22Rv1 (cell line): ENCODE measurements at regions not wholly inside any gene's neighbourhood (a gene's known extent, or its start where the extent isn't known, plus 50 kb on each side); places are given as distances from the start of the nearest gene placed in this dataset.

Source experiments
- ZFX ChIP-seq: fragments of 450-650 bp; IDR thresholded peaks from 2 replicates; pipeline ENCODE4 v1.6.1; 2017; ENCODE audit warnings: antibody characterized with exemption, borderline replicate concordance
- TF ChIP-seq, protein P1 (sequence below): fragments of 450-650 bp; IDR thresholded peaks from 2 replicates; pipeline ENCODE4 v1.5.1; 2017; ENCODE audit warnings: mild to moderate bottlenecking

DNA sequence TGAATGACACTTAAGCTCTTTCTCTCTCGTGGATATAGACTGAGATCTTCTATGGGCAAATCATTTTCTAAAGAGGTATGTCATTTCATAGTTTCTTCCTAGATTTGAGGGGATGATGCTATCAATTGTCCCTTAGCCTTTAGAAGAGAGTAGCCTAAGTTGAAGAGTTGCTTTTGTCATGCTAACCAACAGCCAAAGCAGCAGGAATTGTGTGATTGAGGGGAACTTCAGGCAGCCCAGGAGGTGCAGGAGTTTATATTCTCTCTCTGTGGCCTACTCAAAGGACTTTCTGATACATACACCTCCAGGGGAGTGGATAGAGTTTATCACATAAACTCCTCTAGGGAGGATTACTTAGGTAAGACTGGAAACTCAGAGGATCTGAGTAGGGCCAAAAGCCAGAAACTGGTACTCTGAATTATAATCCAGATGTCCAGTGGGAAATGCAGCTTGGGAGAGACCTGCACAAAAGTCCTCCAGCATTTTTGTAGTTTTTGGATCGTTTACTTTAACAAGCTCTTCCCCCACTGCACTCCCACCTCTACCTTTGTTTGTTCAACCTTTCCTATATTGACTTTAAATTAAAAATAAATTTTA, 150.7 kb upstream of the CCDC68 start:
- TF ChIP-seq, protein P1, sequence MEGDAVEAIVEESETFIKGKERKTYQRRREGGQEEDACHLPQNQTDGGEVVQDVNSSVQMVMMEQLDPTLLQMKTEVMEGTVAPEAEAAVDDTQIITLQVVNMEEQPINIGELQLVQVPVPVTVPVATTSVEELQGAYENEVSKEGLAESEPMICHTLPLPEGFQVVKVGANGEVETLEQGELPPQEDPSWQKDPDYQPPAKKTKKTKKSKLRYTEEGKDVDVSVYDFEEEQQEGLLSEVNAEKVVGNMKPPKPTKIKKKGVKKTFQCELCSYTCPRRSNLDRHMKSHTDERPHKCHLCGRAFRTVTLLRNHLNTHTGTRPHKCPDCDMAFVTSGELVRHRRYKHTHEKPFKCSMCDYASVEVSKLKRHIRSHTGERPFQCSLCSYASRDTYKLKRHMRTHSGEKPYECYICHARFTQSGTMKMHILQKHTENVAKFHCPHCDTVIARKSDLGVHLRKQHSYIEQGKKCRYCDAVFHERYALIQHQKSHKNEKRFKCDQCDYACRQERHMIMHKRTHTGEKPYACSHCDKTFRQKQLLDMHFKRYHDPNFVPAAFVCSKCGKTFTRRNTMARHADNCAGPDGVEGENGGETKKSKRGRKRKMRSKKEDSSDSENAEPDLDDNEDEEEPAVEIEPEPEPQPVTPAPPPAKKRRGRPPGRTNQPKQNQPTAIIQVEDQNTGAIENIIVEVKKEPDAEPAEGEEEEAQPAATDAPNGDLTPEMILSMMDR: no peak
- TF ChIP-seq ZFX: no peak
